IPS-11a (cell line): ENCODE measurements at regions not wholly inside any gene's neighbourhood (a gene's known extent, or its start where the extent isn't known, plus 50 kb on each side); places are given as distances from the start of the nearest gene placed in this dataset.

Source experiments
- H3K4me3 ChIP-seq: one replicate; pipeline ENCODE4 v1.5.1; 2013; ENCODE audit warnings: low read depth, low read length, control low read depth

DNA sequence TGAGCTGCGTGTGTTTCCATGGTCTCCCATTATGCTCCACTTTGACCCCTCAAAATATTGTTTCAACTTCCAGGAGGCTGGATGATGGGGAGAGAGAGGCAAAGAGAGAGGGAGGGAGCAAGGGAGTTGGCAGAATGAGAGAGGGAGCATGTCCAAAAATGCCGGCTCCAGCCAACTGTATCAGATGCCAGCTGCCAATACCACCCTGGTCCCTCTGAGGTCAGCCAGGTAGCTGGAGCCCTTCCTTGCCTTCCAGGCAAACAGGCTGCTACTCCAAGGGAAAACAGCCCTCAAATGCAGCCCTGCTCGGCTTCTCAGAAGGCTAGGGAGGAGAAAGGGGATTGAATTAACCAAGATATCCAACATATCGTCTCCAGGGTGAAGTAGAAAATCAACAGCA is 440.0 kb downstream of the TSHZ3 start:
- H3K4me3 ChIP-seq: no peak overlapping the region

DNA sequence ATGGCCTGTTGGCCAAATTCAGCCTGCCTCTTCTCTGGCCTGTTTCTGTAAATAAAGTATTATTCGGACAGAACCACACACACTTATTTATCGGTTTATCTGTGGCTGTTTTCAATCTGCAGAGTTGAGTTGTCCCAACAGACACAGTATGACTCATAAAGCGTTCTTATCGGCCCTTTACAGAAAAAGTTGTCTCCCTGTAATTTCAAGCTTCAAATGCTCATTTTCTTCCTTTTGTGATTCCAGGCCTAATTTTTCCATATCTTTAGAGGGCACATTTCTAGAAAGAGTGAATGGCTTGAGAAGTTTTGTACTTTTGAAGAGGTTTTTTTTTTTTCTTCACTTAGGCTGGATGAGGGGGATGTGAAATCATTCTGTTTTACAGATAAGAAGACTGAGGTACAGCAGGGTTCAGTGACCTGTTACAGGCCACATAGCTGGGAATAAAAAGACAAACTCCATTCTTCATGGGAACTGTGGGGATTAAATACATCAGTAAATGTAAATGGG is 440.9 kb downstream of the TSHZ3 start:
- no peak overlapping the region for H3K4me3 ChIP-seq

DNA sequence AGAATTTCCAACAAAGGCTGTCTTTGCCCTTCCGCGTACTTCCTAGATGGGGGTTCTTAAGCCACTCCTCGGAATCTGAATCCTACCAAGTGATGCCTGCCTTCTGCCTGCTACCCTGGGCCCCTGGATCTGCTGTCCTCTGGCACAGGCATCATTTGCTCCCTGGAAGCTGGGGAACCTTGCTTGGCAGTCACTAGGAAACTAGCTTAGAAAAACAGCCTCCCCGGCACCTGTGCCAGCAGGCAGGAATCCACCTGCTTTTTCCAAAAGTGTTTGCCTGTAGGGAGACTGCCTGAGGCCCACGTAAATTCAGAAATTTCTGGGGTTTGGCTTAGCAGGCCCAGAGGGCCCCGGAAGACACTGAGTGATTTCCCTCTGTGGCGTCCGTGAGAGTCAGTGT is 442.4 kb downstream of the TSHZ3 start:
- H3K4me3 ChIP-seq: no peak overlapping the region

DNA sequence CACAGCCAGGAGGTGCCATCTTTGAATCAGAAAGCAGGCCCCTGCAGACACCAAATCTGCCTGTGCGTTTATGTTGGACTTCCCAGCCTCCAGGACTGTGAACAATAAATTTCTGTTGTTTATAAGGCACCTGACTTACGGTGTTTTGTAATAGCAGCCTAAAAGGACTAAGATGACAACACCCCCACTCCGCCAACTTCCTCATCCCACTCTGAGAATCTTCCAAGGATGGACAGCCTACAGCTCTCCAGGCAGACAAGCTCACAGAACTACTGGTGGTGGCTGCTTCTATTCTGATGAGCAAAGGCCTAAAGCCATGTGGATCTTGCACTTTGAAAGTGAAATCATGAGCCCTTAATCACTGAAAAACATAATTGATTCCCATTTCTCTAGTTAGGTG is 449.2 kb downstream of the TSHZ3 start:
- no peak overlapping the region for H3K4me3 ChIP-seq

DNA sequence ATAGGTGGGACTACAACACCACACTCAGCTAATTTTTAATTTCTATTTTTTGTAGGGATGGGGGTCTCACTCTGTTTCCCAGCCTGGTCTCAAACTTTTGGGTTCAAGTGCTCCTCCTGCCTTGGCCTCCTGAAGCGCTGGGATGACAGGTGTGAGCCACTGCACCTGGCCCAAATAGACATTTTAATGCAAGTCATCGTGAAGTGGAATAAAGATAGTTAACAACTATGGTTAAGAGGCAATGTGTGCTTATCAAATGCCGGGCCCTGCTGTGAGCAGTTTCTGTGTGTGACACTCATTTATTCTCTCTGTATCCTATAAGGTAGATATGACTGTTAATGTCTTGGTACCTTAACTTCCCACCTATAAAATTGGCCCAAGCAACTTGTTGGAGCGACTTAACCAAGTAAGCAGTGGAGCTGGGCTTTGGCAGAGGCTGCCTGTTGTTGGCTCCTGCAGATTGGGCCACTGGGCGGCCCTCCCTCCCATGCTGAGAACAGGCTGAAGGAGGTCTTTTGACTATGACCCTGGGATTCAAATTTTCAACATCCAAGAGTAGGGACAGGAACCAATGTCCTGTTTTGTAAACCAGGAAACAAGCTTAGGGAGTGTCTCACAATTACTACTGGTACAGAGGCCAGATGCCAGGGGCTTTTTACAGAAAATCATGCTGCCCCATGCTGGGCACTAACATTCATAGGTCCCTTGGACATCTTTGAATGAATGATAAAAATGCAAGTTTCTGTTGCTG is 450.7 kb downstream of the TSHZ3 start:
- no peak overlapping the region for H3K4me3 ChIP-seq

DNA sequence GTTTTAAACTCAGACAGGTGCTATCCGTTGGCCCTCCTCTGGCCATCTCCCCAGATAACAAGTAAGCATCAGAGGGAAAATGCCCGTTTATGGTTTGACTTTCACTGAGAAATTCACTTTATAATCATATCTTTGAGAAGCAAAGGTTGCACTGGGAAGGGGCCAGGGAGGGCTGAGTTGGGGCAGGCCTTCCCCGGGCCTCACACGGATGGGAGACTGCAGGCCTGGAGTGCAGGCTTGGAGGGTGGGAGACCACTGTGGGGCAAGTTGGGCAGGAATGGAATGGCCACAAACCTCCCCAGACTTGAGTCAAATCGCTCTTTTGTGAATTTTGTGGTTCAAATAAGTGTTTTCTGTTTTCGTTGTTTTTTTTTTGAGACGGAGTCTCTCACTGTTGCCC is 451.7 kb downstream of the TSHZ3 start:
- no peak overlapping the region for H3K4me3 ChIP-seq

DNA sequence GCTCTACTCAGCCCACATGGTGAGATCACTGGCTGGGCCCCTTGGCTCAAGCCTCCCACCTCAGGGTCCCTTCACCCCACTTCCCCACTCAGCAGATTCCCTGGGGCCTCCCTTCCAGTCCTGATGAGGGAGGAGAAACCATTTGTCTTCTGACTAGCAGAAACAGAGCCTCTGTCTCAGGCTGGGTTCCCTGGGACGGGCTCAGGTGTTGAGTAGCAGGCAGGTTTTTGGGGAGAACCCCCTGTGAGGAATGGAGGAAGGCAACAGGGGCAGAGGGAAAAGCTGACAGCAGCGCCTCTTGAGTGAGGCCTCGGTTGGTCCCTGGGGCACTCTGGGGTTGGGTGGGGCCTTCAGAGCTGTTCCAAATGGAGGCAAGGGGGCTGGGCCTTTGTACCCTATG is 452.2 kb downstream of the TSHZ3 start:
- H3K4me3 ChIP-seq: no peak overlapping the region

DNA sequence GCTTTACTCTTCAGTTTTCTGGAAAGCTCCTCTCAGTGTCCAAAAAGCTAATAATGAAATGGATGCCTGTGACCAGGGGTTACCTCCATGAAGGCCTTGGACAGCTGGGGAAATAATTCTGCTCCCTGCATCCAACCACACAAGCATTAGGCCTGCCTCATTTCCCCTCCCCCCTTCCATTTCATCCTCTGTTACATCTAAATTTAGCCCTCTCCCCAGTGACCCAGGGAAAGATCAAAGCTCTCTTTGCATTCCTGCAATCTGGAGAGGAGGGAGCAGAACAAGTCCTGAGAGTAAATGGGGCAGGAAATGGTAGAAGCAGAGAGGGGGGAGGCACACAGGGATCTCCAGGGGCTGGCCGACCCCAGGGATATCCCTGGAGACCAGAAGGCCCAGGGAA is 452.7 kb downstream of the TSHZ3 start:
- H3K4me3 ChIP-seq: no peak overlapping the region

DNA sequence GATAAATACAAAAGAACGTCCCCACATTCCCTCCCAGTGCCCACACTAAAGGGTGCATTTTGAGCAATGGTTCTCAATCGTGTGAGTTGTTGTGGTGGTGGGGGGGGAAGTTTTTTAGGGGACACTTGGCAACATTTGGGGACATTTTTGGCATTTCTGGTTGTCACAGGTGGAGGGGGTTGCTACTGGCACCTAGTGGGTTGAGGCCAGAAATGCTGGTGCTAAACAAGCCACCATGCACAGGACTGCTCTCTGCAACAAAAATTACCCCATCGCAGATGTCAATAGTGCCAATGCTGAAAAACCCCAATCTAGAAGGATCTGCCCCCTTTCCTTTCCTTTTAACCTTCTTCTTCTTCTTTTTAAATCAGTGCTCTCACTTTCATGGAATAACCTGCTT is 453.3 kb downstream of the TSHZ3 start:
- no peak overlapping the region for H3K4me3 ChIP-seq

DNA sequence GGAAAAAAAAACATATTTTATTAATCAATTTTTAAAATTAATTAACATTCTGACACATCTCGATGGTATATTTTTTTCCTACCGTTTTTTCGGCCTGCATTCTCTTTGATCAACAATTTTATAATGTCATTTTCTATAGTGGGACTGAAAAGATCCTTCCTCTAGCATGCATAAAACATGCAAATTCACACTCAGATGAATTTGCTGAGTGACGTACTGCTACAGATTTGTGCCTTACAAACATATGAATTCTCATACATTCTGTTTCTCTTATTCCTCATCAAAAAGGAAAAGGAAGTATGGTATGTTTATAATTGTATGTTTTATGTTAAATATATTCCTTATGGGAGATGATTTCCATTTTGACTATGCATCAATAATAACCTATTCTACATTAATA is 458.2 kb downstream of the TSHZ3 start:
- no peak overlapping the region for H3K4me3 ChIP-seq

DNA sequence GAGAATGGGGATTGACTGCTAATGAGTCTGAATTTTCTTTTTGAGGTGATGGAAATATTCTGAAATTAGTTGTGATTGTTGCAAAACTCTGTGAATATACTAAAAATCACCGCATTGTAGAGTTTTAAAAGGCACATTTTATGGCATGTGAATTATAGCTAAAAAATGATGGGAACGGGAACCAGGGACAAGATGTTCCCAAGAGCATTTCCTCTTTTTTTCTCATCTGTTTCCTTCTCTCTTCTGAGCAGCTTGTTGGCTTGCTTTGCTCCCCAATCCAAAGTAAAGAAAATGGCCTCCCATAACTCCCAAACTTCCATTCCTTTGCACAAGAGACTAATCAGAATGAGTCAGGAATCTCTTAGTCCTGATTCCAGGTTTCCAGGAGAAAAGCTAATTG is 459.2 kb downstream of the TSHZ3 start:
- H3K4me3 ChIP-seq: no peak overlapping the region

DNA sequence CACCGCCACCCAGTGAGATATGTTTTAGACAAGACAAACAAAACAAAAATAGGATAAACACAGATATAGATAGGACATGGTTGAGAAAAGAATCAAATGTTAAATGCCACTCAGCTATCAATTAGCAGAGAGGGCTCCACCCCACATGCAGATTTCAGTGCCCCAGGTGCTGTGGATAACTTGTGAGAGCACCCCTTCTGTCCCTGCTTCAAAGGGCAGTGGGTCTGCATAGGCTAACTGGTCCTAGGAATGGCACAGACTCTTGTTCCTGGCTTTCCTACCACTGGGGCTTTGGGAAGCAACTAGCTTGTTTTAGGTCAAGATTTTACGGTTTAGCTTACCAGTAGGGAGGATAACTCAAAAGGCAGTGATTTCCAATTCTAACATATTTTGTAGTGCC is 460.3 kb downstream of the TSHZ3 start:
- no peak overlapping the region for H3K4me3 ChIP-seq

DNA sequence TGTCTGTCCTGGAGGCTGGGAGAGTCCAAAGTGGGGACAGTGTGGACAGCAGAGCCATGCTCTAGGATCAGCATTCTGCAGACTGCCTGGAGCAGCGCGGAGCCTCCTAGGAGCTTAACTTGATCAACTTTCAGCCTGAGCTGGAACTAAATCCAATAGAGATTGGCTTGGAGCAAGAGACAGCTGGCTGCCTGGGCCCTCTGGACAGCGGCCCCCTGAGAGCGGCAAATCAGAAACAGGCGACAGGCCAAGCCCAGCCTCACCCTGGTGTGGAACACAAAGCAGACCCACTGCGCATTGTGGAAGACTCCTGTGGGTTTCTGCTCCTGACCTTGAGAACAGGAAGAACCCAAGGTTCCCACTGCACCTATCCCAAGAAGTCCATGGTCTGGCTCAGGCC is 462.2 kb downstream of the TSHZ3 start:
- H3K4me3 ChIP-seq: no peak overlapping the region

DNA sequence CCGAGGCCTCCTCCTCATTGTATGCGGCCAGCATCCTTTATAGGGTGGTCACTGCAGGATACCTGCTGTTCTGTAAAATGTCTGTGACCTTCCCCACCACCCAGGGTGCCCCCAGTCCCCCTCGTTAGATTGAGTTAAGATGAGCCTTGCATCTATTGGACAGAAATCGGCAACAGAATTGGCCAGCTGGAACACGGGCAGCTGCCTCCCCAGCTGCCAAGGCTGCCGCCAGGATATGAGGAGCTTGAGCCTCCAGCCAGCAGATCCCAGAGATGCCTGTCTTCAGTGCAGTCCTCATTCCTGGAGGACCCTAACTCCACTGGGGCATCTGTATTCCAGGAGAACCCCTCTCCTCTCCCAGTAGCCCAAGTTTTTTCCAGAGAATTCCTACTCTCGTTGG is 463.0 kb downstream of the TSHZ3 start:
- no peak overlapping the region for H3K4me3 ChIP-seq

DNA sequence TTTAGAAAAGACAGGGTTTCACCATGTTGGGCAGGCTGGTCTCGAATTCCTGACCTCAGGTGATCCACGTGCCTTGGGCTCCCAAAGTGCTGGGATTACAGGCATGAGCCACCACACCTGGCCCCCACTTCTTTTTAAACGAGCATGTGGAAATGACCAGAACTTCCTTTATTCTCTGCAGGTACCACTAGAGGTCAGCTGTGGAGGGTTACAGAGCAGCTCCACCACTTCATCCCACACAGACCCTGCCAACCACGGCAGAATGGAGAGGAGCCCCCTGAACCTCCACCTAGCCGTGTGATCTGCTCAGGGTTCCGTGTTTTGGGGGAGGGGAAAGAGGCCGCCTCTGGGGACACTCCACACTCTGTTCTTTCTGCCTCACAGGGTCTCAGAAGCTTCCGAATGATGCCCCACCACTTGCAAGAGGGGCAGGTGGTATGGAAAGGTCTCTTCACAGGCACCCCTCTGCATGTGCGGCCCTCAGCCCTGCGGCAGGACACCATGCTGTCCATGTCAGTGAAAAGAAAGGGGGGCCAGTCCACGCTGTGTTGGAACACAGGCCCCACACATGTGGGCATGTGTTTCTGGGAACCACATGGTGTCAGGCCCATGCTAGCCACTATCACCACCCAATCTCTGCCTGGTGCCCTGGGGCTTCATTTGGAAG is 465.0 kb downstream of the TSHZ3 start:
- no peak overlapping the region for H3K4me3 ChIP-seq

DNA sequence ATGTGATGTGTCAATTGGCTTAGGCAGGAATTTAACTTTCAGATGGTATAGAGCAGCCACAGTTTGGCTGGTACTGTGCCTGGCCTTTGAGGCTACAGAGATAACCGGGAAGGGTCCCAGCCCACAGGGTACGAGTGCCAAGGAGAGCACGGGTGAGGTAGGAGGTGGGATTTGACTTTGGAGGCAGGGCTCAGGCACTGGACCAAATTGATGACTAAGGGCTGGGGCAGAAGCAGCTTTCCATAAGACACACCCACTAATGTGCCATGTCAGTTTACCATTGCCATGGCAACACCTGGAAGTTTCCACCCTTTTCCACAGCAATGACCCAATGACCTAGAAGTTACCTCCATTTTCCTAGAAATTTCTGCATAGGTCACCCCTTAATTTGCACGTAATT is 466.2 kb downstream of the TSHZ3 start:
- H3K4me3 ChIP-seq: no peak overlapping the region

DNA sequence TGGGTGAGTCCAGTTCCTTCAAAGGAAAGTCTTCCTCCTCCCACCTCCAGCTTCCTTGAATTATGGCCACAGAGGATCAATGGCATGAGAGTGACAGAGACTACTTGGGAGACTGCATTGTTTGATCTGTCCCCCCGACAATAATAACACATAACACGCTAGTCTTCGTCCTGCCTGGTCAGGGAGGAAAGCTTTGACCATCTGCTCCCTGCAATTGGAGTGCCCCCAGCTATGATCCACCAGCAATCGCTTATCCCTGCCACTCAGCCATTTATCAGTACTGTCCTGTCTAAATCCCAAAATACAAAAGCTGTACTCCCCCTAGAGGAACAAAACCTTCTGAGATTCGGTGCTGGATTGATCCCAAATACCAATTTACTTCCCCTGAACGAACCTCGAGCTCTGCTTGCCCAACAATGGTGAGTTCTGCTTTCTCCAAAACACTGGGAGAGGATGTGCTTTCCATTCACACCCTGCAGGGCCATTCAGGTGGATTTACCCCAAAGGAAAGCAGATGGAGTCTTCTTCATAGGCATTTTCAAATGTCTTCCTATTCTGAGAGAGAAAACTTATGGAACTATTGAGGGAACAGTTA is 466.7 kb downstream of the TSHZ3 start:
- H3K4me3 ChIP-seq: no peak overlapping the region

DNA sequence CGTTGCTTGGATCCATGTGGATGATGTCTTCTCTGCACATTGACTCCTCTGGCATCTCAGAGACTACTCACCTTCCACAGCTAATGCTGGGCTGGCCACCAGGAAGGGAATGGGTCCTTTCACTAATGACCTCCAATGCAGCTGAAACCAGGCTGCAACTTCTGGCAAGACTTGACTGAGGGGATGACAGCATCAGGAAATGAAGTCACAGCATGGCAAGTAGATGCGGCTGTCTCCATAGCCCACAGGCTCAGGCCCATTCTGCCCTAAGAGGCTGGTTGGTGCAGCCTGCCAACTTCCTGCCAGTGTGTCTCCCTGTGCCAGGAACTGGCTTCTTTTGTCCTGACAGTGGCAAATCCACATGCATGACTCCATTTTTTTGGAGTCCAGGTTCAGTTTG is 467.3 kb downstream of the TSHZ3 start:
- H3K4me3 ChIP-seq: no peak overlapping the region

DNA sequence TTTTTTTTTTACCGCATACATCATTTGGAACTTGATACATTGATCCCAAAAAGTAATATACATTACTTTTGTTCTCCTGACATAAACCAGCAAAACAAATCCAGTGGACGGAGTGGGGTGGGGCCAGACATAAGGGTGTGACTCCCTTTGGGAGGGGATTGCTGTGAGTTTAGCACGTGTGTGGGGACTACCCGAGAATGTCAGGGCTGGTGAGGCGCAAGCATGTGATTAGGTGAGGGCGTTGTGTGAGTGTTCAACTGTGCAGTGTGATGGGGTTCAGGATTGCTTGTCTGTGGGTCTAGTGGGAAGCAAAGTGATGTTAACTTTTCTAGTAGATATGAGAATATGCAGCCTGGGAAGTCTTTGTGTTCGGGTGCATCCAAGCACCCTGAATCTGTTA is 468.0 kb downstream of the TSHZ3 start:
- no peak overlapping the region for H3K4me3 ChIP-seq

DNA sequence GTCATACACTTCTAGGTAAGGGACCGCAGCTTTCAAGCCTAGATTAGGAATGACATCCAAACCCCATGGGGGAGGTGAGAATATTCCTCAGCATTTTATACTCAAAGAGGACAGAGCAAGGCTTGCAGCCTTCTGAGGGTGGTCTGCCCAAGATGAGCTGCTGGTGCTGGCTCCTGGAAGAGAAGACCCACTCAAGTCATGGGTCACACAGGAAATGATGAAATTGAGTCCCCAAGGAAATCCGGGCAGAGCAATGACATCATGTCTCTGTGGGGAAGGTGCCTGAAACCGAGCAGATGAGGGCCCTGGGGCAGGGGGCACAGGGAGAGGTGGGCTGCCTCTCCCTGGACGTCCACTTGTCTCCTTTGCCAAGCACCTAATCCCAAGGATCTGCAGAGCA is 468.7 kb downstream of the TSHZ3 start:
- H3K4me3 ChIP-seq: no peak overlapping the region

DNA sequence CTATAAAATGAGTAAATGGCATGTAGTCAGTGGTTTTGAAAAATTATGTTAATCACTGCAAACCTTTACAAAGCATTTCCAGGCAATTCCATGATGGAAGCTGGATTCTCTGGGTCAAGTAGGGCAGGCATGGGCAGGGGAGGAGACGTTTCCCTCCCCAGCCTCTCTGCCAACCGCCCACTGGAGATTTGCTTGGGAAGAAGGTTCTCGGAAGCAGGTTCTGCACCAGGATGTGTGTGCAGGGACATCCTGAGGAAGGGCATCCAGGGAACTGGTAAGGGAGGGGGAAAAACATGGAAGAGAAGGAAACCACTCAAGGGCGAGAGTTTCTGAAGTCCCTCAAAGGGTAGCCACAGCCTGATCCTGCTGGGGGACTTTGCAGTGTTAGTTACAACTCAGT is 469.1 kb downstream of the TSHZ3 start:
- no peak overlapping the region for H3K4me3 ChIP-seq

DNA sequence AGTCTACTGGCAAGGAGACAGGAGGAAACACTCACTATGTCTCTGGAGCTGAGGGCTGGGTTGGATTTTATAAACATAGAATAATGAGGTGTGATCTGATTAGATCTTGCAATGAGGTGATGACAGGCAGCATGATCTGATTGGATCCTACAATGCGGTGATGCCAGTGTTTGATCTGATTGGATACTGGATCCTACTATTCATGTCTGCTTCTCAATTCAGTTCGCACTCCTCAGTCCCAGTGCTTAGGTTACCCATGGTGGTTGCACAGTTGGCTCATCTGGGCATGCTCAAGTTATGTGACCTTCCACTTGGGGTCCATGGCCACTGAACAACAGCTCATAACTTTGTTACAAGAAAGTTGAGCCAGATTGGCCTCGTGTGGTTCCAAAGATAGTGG is 469.5 kb downstream of the TSHZ3 start:
- H3K4me3 ChIP-seq: no peak overlapping the region
